Keratinocyte (primary cell): ENCODE measurements at regions not wholly inside any gene's neighbourhood (a gene's known extent, or its start where the extent isn't known, plus 50 kb on each side); places are given as distances from the start of the nearest gene placed in this dataset.

Experiments
- DNase-seq: peaks from one replicate; pipeline ENCODE4 v3.0.0-alpha.2; 2011; ENCODE audit warnings: low read depth, missing footprints, low spot score
- FAIRE-seq: peaks from 2 replicates; lab custom pipeline; 2011; peaks lifted over from hg19 to GRCh38; lab: Jason Lieb, UNC
- H2AFZ ChIP-seq: 2 replicates; pipeline ENCODE4 v1.6.0; 2012; ENCODE audit warnings: low read length, control low read depth, inconsistent platforms; ENCODE audit not compliant: control insufficient read depth
- H3K27ac ChIP-seq: 2 replicates; pipeline ENCODE4 v1.5.1; 2011; ENCODE audit warnings: low read length; ENCODE audit not compliant: control insufficient read depth, insufficient read depth
- H3K27me3 ChIP-seq: 3 replicates; pipeline ENCODE4 v1.6.0; 2011; ENCODE audit warnings: low read length; ENCODE audit not compliant: control insufficient read depth, insufficient read depth; ENCODE audit errors: extremely low read depth
- H3K36me3 ChIP-seq, 2 experiments: 2 replicates in 1 of 2; 3 replicates in 1 of 2; pipeline ENCODE4 v1.5.1; 2011; ENCODE audit warnings: low read length in 2 of 2, mild to moderate bottlenecking in 1 of 2; ENCODE audit not compliant: control insufficient read depth in 2 of 2, insufficient read depth in 2 of 2; ENCODE audit errors: extremely low read depth in 1 of 2
- H3K4me1 ChIP-seq: 3 replicates; pipeline ENCODE4 v1.5.1; 2011; ENCODE audit warnings: low read length; ENCODE audit not compliant: control insufficient read depth, insufficient read depth; ENCODE audit errors: extremely low read depth
- H3K4me2 ChIP-seq: 3 replicates; pipeline ENCODE4 v1.6.0; 2011; ENCODE audit warnings: low read depth, low read length; ENCODE audit not compliant: control insufficient read depth, insufficient read depth; ENCODE audit errors: extremely low read depth
- H3K4me3 ChIP-seq, 3 experiments: fragments of 200-600 bp in 1 of 3; sonication (generic) in 1 of 3; 2 replicates in 2 of 3; 3 replicates in 1 of 3; pipeline ENCODE4 v1.5.1; 2011 to 2016; ENCODE audit warnings: low read length in 3 of 3, mild to moderate bottlenecking in 3 of 3, control low read depth in 2 of 3, inconsistent platforms in 1 of 3, low read depth in 1 of 3, mixed read lengths in 1 of 3, mixed run types in 1 of 3, moderate library complexity in 1 of 3; ENCODE audit not compliant: control insufficient read depth in 2 of 3, insufficient read depth in 2 of 3; ENCODE audit errors: extremely low read depth in 1 of 3
- H3K79me2 ChIP-seq: 2 replicates; pipeline ENCODE4 v1.6.0; 2012; ENCODE audit warnings: low read length; ENCODE audit not compliant: control insufficient read depth, insufficient read depth
- H3K9ac ChIP-seq: 3 replicates; pipeline ENCODE4 v1.6.0; 2011; ENCODE audit warnings: low read length; ENCODE audit not compliant: control insufficient read depth, insufficient read depth; ENCODE audit errors: extremely low read depth
- H3K9me1 ChIP-seq: 3 replicates; pipeline ENCODE4 v1.6.0; 2011; ENCODE audit warnings: low read length; ENCODE audit not compliant: control insufficient read depth, insufficient read depth; ENCODE audit errors: extremely low read depth
- H3K9me3 ChIP-seq: 2 replicates; pipeline ENCODE4 v1.5.1; 2012; ENCODE audit warnings: low read depth, low read length; ENCODE audit not compliant: control insufficient read depth
- H4K20me1 ChIP-seq: 3 replicates; pipeline ENCODE4 v1.6.0; 2011; ENCODE audit warnings: low read length; ENCODE audit not compliant: control insufficient read depth, insufficient read depth; ENCODE audit errors: extremely low read depth
- EZH2 ChIP-seq: IDR thresholded peaks from one replicate; pipeline ENCODE4 v1.6.1; 2012; ENCODE audit warnings: inconsistent platforms, mild to moderate bottlenecking, low read length, moderate library complexity
- dilution Hi-C: fragments of 300-500 bp; cut with MboI; formaldehyde crosslinking; loops from one replicate; pipeline ENCODE4 v1.7.0; 2020; ENCODE audit warnings: low sequenced_read_pairs; ENCODE audit not compliant: extremely low pct_ligation_motif_present
- TF ChIP-seq, protein P1 (sequence below), 3 experiments: IDR thresholded peaks in 1 of 3; conservative IDR thresholded peaks in 1 of 3; optimal IDR thresholded peaks in 1 of 3; 2 replicates in 2 of 3; 3 replicates in 1 of 3; pipeline versions ENCODE3 to v1.5.1; 2011; ENCODE audit warnings: low read length in 3 of 3, mild to moderate bottlenecking in 3 of 3, moderate library complexity in 2 of 3, control low read depth in 1 of 3, inconsistent platforms in 1 of 3; ENCODE audit not compliant: insufficient read depth in 2 of 3; ENCODE audit errors: extremely low read depth in 1 of 3

DNA sequence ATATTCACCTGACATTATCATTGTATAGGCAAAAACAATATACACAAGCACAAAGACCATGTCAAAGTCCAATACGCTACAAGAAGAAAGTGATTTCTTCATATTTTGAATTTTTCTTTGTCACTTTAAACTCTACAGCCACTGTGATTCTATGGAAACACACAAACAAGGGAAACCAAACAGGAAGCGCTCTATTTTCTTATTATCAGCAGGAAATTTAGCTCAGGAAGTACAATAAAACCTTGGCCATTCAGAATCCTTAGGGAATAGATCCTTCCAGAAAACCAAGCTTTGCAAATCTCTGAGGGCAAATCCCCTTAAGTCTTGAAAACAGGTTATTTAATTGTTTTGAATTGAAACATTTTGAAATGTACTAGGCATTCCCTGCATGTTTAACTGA, 336.2 kb downstream of the EPHA4 start:
- no peaks in the 10 kb centered on the region for H3K36me3 ChIP-seq
- no peaks in the 10 kb centered on the region for H3K9me3 ChIP-seq
- no peak overlapping the region for H2AFZ ChIP-seq
- no peaks in the 10 kb centered on the region for H3K79me2 ChIP-seq
- TF ChIP-seq, protein P1, sequence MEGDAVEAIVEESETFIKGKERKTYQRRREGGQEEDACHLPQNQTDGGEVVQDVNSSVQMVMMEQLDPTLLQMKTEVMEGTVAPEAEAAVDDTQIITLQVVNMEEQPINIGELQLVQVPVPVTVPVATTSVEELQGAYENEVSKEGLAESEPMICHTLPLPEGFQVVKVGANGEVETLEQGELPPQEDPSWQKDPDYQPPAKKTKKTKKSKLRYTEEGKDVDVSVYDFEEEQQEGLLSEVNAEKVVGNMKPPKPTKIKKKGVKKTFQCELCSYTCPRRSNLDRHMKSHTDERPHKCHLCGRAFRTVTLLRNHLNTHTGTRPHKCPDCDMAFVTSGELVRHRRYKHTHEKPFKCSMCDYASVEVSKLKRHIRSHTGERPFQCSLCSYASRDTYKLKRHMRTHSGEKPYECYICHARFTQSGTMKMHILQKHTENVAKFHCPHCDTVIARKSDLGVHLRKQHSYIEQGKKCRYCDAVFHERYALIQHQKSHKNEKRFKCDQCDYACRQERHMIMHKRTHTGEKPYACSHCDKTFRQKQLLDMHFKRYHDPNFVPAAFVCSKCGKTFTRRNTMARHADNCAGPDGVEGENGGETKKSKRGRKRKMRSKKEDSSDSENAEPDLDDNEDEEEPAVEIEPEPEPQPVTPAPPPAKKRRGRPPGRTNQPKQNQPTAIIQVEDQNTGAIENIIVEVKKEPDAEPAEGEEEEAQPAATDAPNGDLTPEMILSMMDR (optimal IDR thresholded peaks at IDR 0.05 in 1 of 3, IDR thresholded peaks at IDR 0.05 in 1 of 3, conservative IDR thresholded peaks at IDR 0.05 in 1 of 3; ENCODE audit: extremely low read depth in 1 of 3, insufficient read depth in 2 of 3, low read length in 3 of 3), result no peak
- no peak for TF ChIP-seq EZH2
- H4K20me1 ChIP-seq, result no peaks in the 10 kb centered on the region
- no peak for DNase-seq
- FAIRE-seq, result no peak
- H3K9ac ChIP-seq, result no peak overlapping the region
- H3K4me2 ChIP-seq, result no peak overlapping the region
- no peak overlapping the region for H3K27ac ChIP-seq
- no peak overlapping the region for H3K4me3 ChIP-seq
- no peaks in the 10 kb centered on the region for H3K27me3 ChIP-seq
- dilution Hi-C loops, result no loop called here
- H3K4me1 ChIP-seq, result no peaks in the 10 kb centered on the region
- H3K9me1 ChIP-seq, result no peaks in the 10 kb centered on the region

GRCh38 chr2:221241072-221241471, 331.0 kb downstream of the EPHA4 start:
- no peak overlapping the region for H2AFZ ChIP-seq
- TF ChIP-seq EZH2, result no peak
- TF ChIP-seq, protein P1 (optimal IDR thresholded peaks at IDR 0.05 in 1 of 3, IDR thresholded peaks at IDR 0.05 in 1 of 3, conservative IDR thresholded peaks at IDR 0.05 in 1 of 3; ENCODE audit: extremely low read depth in 1 of 3, insufficient read depth in 2 of 3, low read length in 3 of 3), result no peak
- no peaks in the 10 kb centered on the region for H3K79me2 ChIP-seq
- no peaks in the 10 kb centered on the region for H3K36me3 ChIP-seq
- H3K9ac ChIP-seq, result no peak overlapping the region
- FAIRE-seq (no peak), DNase-seq (no peak)
- dilution Hi-C loops, result no loop called here
- no peaks in the 10 kb centered on the region for H3K9me1 ChIP-seq
- H3K4me1 ChIP-seq, result no peaks in the 10 kb centered on the region
- no peaks in the 10 kb centered on the region for H3K9me3 ChIP-seq
- H3K27me3 ChIP-seq, result no peaks in the 10 kb centered on the region
- H4K20me1 ChIP-seq, result no peaks in the 10 kb centered on the region
- H3K27ac ChIP-seq, result no peak overlapping the region
- H3K4me2 ChIP-seq, result no peak overlapping the region
- H3K4me3 ChIP-seq, result no peak overlapping the region
